GM18951 (cell line): ENCODE measurements at regions not wholly inside any gene's neighbourhood (a gene's known extent, or its start where the extent isn't known, plus 50 kb on each side); places are given as distances from the start of the nearest gene placed in this dataset.

Source experiments
- POLR2A ChIP-seq: IDR thresholded peaks from 4 replicates; pipeline ENCODE4 v1.6.1; 2011; ENCODE audit warnings: mild to moderate bottlenecking; ENCODE audit not compliant: insufficient read length, insufficient read depth; ENCODE audit errors: extremely low read depth
- in situ Hi-C: fragments of 300-500 bp; cut with MboI; formaldehyde crosslinking; loops from one replicate; pipeline ENCODE4 v1.12.0; 2022; ENCODE audit warnings: low sequenced_read_pairs, mixed read lengths, inconsistent platforms; ENCODE audit not compliant: unreplicated experiment

- TF ChIP-seq POLR2A, result no peak
- in situ Hi-C loops, result no loop called here
Measured at GRCh38 chr18:51580580-51580979, 383.1 kb upstream of the MEX3C start.

- in situ Hi-C loops, result no loop called here
- TF ChIP-seq POLR2A, result no peak
Measured at GRCh38 chr18:51582551-51582950, 385.1 kb upstream of the MEX3C start.

- in situ Hi-C loops, result no loop called here
- no peak for TF ChIP-seq POLR2A
Measured at GRCh38 chr18:51588616-51589015, 391.1 kb upstream of the MEX3C start.

- in situ Hi-C loops, result no loop called here
- no peak for TF ChIP-seq POLR2A
Measured at GRCh38 chr18:51593931-51594330, 396.4 kb upstream of the MEX3C start.

GRCh38 chr18:51603111-51603510 lies 405.6 kb upstream of the MEX3C start:
- no peak for TF ChIP-seq POLR2A
- in situ Hi-C loops, result loop anchor here (25.0 kb wide), 1 partner anchor 491 kb away; no protein-coding TSS in a partner anchor

GRCh38 chr18:51603551-51603950 lies 406.1 kb upstream of the MEX3C start:
- in situ Hi-C loops, result loop anchor here (25.0 kb wide), 1 partner anchor 491 kb away; no protein-coding TSS in a partner anchor
- TF ChIP-seq POLR2A, result no peak

- TF ChIP-seq POLR2A, result no peak
- in situ Hi-C loops, result loop anchor here (25.0 kb wide), 1 partner anchor 498 kb away; no protein-coding TSS in a partner anchor
Measured at GRCh38 chr18:51610481-51610880, 413.0 kb upstream of the MEX3C start.

GRCh38 chr18:51611326-51611725 lies 413.8 kb upstream of the MEX3C start:
- in situ Hi-C loops, result loop anchor here (25.0 kb wide), 1 partner anchor 499 kb away; no protein-coding TSS in a partner anchor

GRCh38 chr18:51614033-51614432 lies 416.6 kb upstream of the MEX3C start:
- no peak for TF ChIP-seq POLR2A
- in situ Hi-C loops, result loop anchor here (25.0 kb wide), 1 partner anchor 502 kb away; no protein-coding TSS in a partner anchor

More at GRCh38 chr18:51611326-51611725, 413.8 kb upstream of the MEX3C start:
- no peak for TF ChIP-seq POLR2A

GRCh38 chr18:51614967-51615571 lies 417.6 kb upstream of the MEX3C start:
- in situ Hi-C loops, result loop anchor here (25.0 kb wide), 1 partner anchor 503 kb away; no protein-coding TSS in a partner anchor
- no peak for TF ChIP-seq POLR2A

GRCh38 chr18:51617167-51617566 lies 419.7 kb upstream of the MEX3C start:
- TF ChIP-seq POLR2A, result no peak
- in situ Hi-C loops, result loop anchor here (25.0 kb wide), 1 partner anchor 505 kb away; no protein-coding TSS in a partner anchor

GRCh38 chr18:51617572-51618260 lies 420.2 kb upstream of the MEX3C start:
- in situ Hi-C loops, result loop anchor here (25.0 kb wide), 1 partner anchor 505 kb away; no protein-coding TSS in a partner anchor
- no peak for TF ChIP-seq POLR2A

GRCh38 chr18:51619283-51619682 lies 421.8 kb upstream of the MEX3C start:
- no peak for TF ChIP-seq POLR2A
- in situ Hi-C loops, result loop anchor here (25.0 kb wide), 1 partner anchor 507 kb away; no protein-coding TSS in a partner anchor
